ENCODE measurements at regions not wholly inside any gene's neighbourhood (a gene's known extent, or its start where the extent isn't known, plus 50 kb on each side); places are given as distances from the start of the nearest gene placed in this dataset.

- intact Hi-C loops (cut with micrococcal nuclease; ENCODE audit: unreplicated experiment), result no loop called here
- Mint-ChIP-seq H3K27ac (ENCODE audit: unreplicated experiment) (no peak overlapping the region), H3K4me1 (ENCODE audit: low read depth, unreplicated experiment) (no peaks in the 10 kb centered on the region), H3K36me3 (ENCODE audit: insufficient read depth, unreplicated experiment) (no peaks in the 10 kb centered on the region), H3K27me3 (ENCODE audit: unreplicated experiment) (peaks cover 43% of the 10 kb centered on the region), H3K9me3 (ENCODE audit: low read depth, unreplicated experiment) (peaks cover 5% of the 10 kb centered on the region), H3K4me3 (ENCODE audit: low read depth, unreplicated experiment) (no peak overlapping the region)
- CTCF ChIA-PET, result no interaction called here
- TF ChIP-seq, protein P1, sequence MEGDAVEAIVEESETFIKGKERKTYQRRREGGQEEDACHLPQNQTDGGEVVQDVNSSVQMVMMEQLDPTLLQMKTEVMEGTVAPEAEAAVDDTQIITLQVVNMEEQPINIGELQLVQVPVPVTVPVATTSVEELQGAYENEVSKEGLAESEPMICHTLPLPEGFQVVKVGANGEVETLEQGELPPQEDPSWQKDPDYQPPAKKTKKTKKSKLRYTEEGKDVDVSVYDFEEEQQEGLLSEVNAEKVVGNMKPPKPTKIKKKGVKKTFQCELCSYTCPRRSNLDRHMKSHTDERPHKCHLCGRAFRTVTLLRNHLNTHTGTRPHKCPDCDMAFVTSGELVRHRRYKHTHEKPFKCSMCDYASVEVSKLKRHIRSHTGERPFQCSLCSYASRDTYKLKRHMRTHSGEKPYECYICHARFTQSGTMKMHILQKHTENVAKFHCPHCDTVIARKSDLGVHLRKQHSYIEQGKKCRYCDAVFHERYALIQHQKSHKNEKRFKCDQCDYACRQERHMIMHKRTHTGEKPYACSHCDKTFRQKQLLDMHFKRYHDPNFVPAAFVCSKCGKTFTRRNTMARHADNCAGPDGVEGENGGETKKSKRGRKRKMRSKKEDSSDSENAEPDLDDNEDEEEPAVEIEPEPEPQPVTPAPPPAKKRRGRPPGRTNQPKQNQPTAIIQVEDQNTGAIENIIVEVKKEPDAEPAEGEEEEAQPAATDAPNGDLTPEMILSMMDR (IDR thresholded peaks at IDR 0.05; ENCODE audit: unreplicated experiment), result no peak
- no TSS peak for BruUV-seq (replicated peaks)
- DNase-seq, result no peak
These were observed 181.9 kb downstream of the ERMARD start for GRCh38 chr6:169933251-169933821.

- no TSS peak for BruUV-seq (replicated peaks)
- Mint-ChIP-seq H3K9me3 (ENCODE audit: low read depth, unreplicated experiment) (peaks cover 5% of the 10 kb centered on the region), H3K27ac (ENCODE audit: unreplicated experiment) (no peak overlapping the region), H3K4me3 (ENCODE audit: low read depth, unreplicated experiment) (no peak overlapping the region), H3K4me1 (ENCODE audit: low read depth, unreplicated experiment) (no peaks in the 10 kb centered on the region), H3K27me3 (ENCODE audit: unreplicated experiment) (peaks cover 38% of the 10 kb centered on the region), H3K36me3 (ENCODE audit: insufficient read depth, unreplicated experiment) (no peaks in the 10 kb centered on the region)
- CTCF ChIA-PET, result no interaction called here
- intact Hi-C loops (cut with micrococcal nuclease; ENCODE audit: unreplicated experiment), result no loop called here
- TF ChIP-seq, protein P1 (IDR thresholded peaks at IDR 0.05; ENCODE audit: unreplicated experiment), result no peak
- DNase-seq, result no peak
These were observed 181.1 kb downstream of the ERMARD start for GRCh38 chr6:169932491-169932890.

- H3K27ac Mint-ChIP-seq (ENCODE audit: unreplicated experiment), result no peak overlapping the region
- H3K36me3 Mint-ChIP-seq (ENCODE audit: insufficient read depth, unreplicated experiment), result no peaks in the 10 kb centered on the region
- peaks cover 37% of the 10 kb centered on the region for H3K27me3 Mint-ChIP-seq (ENCODE audit: unreplicated experiment)
- intact Hi-C loops (cut with micrococcal nuclease; ENCODE audit: unreplicated experiment), result no loop called here
- TF ChIP-seq, protein P1 (IDR thresholded peaks at IDR 0.05; ENCODE audit: unreplicated experiment), result no peak
- CTCF ChIA-PET, result no interaction called here
- H3K4me3 Mint-ChIP-seq (ENCODE audit: low read depth, unreplicated experiment), result no peak overlapping the region
- no peak for DNase-seq
- no TSS peak for BruUV-seq (replicated peaks)
- H3K4me1 Mint-ChIP-seq (ENCODE audit: low read depth, unreplicated experiment), result no peaks in the 10 kb centered on the region
- H3K9me3 Mint-ChIP-seq (ENCODE audit: low read depth, unreplicated experiment), result peaks cover 5% of the 10 kb centered on the region
These were observed 179.8 kb downstream of the ERMARD start for GRCh38 chr6:169931261-169931660.

DNA sequence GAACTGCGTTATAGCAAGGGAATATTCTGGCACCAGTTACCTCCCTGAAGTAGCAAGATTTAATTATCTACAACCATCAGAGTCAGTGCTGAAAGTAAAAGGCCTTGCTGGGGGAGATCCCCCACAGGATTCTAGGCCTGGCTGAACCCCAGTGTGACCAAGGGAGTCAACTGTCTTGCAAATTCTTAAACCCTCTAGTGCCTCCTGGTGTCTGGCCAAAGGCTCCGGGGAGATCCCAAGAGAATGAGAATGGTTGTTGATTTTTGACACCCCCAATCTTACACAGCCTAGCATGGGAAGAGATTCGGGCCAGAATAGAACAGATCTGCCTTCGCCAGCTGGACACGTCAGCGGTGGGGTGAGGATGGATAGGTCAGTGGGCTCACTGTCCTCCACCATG is 179.4 kb downstream of the ERMARD start:
- intact Hi-C loops (cut with micrococcal nuclease; ENCODE audit: unreplicated experiment), result no loop called here
- no peak overlapping the region for H3K27ac Mint-ChIP-seq (ENCODE audit: unreplicated experiment)
- no peak overlapping the region for H3K4me3 Mint-ChIP-seq (ENCODE audit: low read depth, unreplicated experiment)
- peaks cover 6% of the 10 kb centered on the region for H3K9me3 Mint-ChIP-seq (ENCODE audit: low read depth, unreplicated experiment)
- no peaks in the 10 kb centered on the region for H3K36me3 Mint-ChIP-seq (ENCODE audit: insufficient read depth, unreplicated experiment)
- TF ChIP-seq, protein P1 (IDR thresholded peaks at IDR 0.05; ENCODE audit: unreplicated experiment), result no peak
- no TSS peak for BruUV-seq (replicated peaks)
- peaks cover 32% of the 10 kb centered on the region for H3K27me3 Mint-ChIP-seq (ENCODE audit: unreplicated experiment)
- CTCF ChIA-PET, result no interaction called here
- H3K4me1 Mint-ChIP-seq (ENCODE audit: low read depth, unreplicated experiment), result no peaks in the 10 kb centered on the region
- no peak for DNase-seq
